OCI-LY7 (cell line): ENCODE measurements at regions not wholly inside any gene's neighbourhood (a gene's known extent, or its start where the extent isn't known, plus 50 kb on each side); places are given as distances from the start of the nearest gene placed in this dataset.

Experiments
- BruUV-seq: library from RNA; stranded (reverse); fragments of 400-500 nt; replicated peaks from 2 replicates; lab custom pipeline; 2021; lab: Mats Ljungman, UMichigan
- CTCF ChIA-PET: fragments of 300-600 bp; sonication (Branson Sonifier 250); formaldehyde crosslinking; loops from one replicate; lab custom pipeline; 2022; ENCODE audit warnings: antibody characterized with exemption; ENCODE audit not compliant: unreplicated experiment; lab: Charles Lee
- POLR2A ChIA-PET: fragments of 300-600 bp; sonication (Branson Sonifier 250); formaldehyde crosslinking; loops from one replicate; lab custom pipeline; 2022; ENCODE audit warnings: antibody characterized with exemption; lab: Charles Lee
- DNase-seq: peaks from one replicate; pipeline ENCODE4 v3.0.0-alpha.2; 2015; ENCODE audit warnings: low spot score
- H2AFZ ChIP-seq: fragments of 200-600 bp; sonication (generic), shearing (Covaris generic); 2 replicates; pipeline ENCODE4 v1.6.1; 2014; ENCODE audit warnings: mild to moderate bottlenecking, antibody characterized with exemption, low read length, moderate library complexity
- H3K27ac ChIP-seq: fragments of 200-600 bp; sonication (generic); 2 replicates; pipeline ENCODE4 v1.5.1; 2014; ENCODE audit warnings: mixed run types, low read depth, mild to moderate bottlenecking, moderate library complexity, low read length, inconsistent platforms; ENCODE audit not compliant: poor library complexity, severe bottlenecking
- H3K36me3 ChIP-seq: fragments of 200-600 bp; sonication (generic); 2 replicates; pipeline ENCODE4 v1.6.1; 2014; ENCODE audit warnings: mild to moderate bottlenecking, antibody characterized with exemption, low read length, moderate library complexity, mixed read lengths; ENCODE audit not compliant: insufficient read depth
- H3K4me1 ChIP-seq: fragments of 200-600 bp; sonication (generic); 2 replicates; pipeline ENCODE4 v1.5.1; 2014; ENCODE audit warnings: mild to moderate bottlenecking, low read length; ENCODE audit not compliant: insufficient read depth, poor library complexity, severe bottlenecking
- H3K4me2 ChIP-seq: fragments of 200-600 bp; sonication (generic); 2 replicates; pipeline ENCODE4 v1.6.1; 2014; ENCODE audit warnings: mild to moderate bottlenecking, low read length
- H3K4me3 ChIP-seq: fragments of 200-600 bp; sonication (generic); 2 replicates; pipeline ENCODE4 v1.5.1; 2014; ENCODE audit warnings: mild to moderate bottlenecking, low read depth, low read length; ENCODE audit not compliant: poor library complexity, severe bottlenecking
- H3K79me2 ChIP-seq: fragments of 200-600 bp; sonication (generic); 2 replicates; pipeline ENCODE4 v1.6.1; 2016; ENCODE audit warnings: low read depth, mild to moderate bottlenecking, low read length, moderate library complexity, mixed read lengths; ENCODE audit not compliant: insufficient read depth
- H3K9me2 ChIP-seq: fragments of 200-600 bp; sonication (generic); 2 replicates; pipeline ENCODE4 v1.6.1; 2016; ENCODE audit warnings: mild to moderate bottlenecking, low read length, mixed read lengths; ENCODE audit not compliant: insufficient read depth
- H3K9me3 ChIP-seq: fragments of 200-600 bp; sonication (generic); 2 replicates; pipeline ENCODE4 v1.6.1; 2014; ENCODE audit warnings: mild to moderate bottlenecking, mixed run types, low read length, mixed read lengths
- H4K20me1 ChIP-seq: fragments of 200-600 bp; sonication (generic); 2 replicates; pipeline ENCODE4 v1.6.1; 2014; ENCODE audit warnings: mild to moderate bottlenecking, antibody characterized with exemption, low read length, moderate library complexity, mixed read lengths; ENCODE audit not compliant: insufficient read depth
- EZH2phosphoT487 ChIP-seq: fragments of 200-600 bp; sonication (generic); IDR thresholded peaks from 2 replicates; pipeline ENCODE4 v1.6.1; 2018; ENCODE audit warnings: low read depth, borderline replicate concordance, mild to moderate bottlenecking, mixed run types, antibody characterized with exemption, low read length, moderate library complexity, mixed read lengths
- intact Hi-C: fragments of 100-400 bp; cut with micrococcal nuclease; formaldehyde crosslinking; loops from one replicate; pipeline ENCODE4 v1.10.0; 2022; ENCODE audit not compliant: unreplicated experiment
- TF ChIP-seq, protein P1 (sequence below): fragments of 200-600 bp; sonication (generic); conservative IDR thresholded peaks from 2 replicates; pipeline ENCODE4 v1.5.1; 2014; ENCODE audit warnings: mild to moderate bottlenecking, antibody characterized with exemption, low read length, moderate library complexity, mixed read lengths

DNA sequence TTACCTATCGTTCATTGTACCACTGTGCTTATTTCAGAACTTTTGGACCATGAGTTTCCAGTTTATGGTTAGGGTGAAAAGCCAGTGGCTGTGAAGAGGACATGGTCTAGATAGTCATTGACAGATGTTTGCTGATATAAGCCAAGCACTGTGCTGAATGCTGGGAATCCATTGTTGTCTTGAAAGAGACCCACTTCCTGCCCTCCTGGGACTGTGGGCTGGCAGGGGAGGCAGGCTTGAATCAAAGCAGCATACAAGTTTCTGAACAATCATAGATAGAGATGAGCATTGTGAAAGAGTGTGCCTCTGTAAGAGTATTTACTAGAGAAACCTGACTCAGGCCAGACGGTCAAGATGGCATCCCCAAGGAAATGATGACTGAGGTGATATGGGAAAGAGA is 73.4 kb downstream of the NMUR2 start:
- Histone ChIP-seq H3K4me3 (no peak overlapping the region), H3K79me2 (no peaks in the 10 kb centered on the region), H3K36me3 (no peaks in the 10 kb centered on the region), H4K20me1 (no peaks in the 10 kb centered on the region), H3K4me1 (no peaks in the 10 kb centered on the region), H3K4me2 (no peak overlapping the region), H3K27ac (no peak overlapping the region), H2AFZ (no peak overlapping the region), H3K9me2 (no peaks in the 10 kb centered on the region), H3K9me3 (no peaks in the 10 kb centered on the region)
- no TSS peak for BruUV-seq
- intact Hi-C loops, result no loop called here
- ChIA-PET POLR2A (no interaction called here), CTCF (no interaction called here)
- TF ChIP-seq EZH2phosphoT487, result no peak
- TF ChIP-seq, protein P1, sequence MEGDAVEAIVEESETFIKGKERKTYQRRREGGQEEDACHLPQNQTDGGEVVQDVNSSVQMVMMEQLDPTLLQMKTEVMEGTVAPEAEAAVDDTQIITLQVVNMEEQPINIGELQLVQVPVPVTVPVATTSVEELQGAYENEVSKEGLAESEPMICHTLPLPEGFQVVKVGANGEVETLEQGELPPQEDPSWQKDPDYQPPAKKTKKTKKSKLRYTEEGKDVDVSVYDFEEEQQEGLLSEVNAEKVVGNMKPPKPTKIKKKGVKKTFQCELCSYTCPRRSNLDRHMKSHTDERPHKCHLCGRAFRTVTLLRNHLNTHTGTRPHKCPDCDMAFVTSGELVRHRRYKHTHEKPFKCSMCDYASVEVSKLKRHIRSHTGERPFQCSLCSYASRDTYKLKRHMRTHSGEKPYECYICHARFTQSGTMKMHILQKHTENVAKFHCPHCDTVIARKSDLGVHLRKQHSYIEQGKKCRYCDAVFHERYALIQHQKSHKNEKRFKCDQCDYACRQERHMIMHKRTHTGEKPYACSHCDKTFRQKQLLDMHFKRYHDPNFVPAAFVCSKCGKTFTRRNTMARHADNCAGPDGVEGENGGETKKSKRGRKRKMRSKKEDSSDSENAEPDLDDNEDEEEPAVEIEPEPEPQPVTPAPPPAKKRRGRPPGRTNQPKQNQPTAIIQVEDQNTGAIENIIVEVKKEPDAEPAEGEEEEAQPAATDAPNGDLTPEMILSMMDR, result no peak
- no peak for DNase-seq

GRCh38 chr5:152331006-152331405 is 74.1 kb downstream of the NMUR2 start:
- no peaks in the 10 kb centered on the region for H3K79me2 ChIP-seq
- H3K4me1 ChIP-seq, result no peaks in the 10 kb centered on the region
- intact Hi-C loops, result no loop called here
- no peak overlapping the region for H3K4me3 ChIP-seq
- H3K27ac ChIP-seq, result no peak overlapping the region
- no peak for DNase-seq
- POLR2A ChIA-PET, result interaction anchor here (0.6 kb wide), 1 partner anchor 162 kb away, joined by 3 read pairs; no protein-coding TSS in a partner anchor
- no peak for TF ChIP-seq EZH2phosphoT487
- TF ChIP-seq, protein P1, result no peak
- H2AFZ ChIP-seq, result no peak overlapping the region
- H3K9me2 ChIP-seq, result no peaks in the 10 kb centered on the region
- no peaks in the 10 kb centered on the region for H4K20me1 ChIP-seq
- no TSS peak for BruUV-seq
- no peak overlapping the region for H3K4me2 ChIP-seq
- H3K9me3 ChIP-seq, result no peaks in the 10 kb centered on the region
- no peaks in the 10 kb centered on the region for H3K36me3 ChIP-seq
- CTCF ChIA-PET, result no interaction called here

DNA sequence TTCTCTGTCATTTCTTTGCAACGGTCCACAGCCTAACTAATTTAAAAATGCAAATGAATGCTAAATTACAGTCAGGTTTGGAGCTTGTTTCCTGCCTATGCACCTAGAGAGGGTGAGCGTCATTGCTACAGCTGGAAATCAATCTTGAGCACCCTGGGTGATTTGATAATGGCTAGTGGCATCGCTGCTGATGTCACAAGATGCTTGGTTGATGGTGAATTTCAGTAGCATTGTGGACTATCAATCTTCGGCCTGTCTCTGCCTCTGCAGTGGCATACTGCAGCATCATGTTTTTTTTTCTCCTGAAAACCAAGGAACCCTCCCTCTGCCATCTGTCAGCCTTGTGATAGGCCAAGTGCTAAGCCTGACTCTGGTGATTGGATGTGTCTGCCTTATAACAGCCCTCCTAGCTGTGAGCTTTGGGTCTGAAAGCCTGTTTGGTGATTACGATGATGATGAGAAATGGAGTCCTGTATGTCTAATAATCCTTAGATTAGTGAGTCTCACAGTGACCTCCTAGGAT is 75.3 kb downstream of the NMUR2 start:
- no TSS peak for BruUV-seq
- no peaks in the 10 kb centered on the region for H3K9me3 ChIP-seq
- H3K4me2 ChIP-seq, result no peak overlapping the region
- no peaks in the 10 kb centered on the region for H3K9me2 ChIP-seq
- CTCF ChIA-PET, result no interaction called here
- no peak overlapping the region for H2AFZ ChIP-seq
- H3K4me1 ChIP-seq, result no peaks in the 10 kb centered on the region
- H3K27ac ChIP-seq, result no peak overlapping the region
- no peaks in the 10 kb centered on the region for H3K36me3 ChIP-seq
- DNase-seq, result no peak
- H3K4me3 ChIP-seq, result no peak overlapping the region
- intact Hi-C loops, result no loop called here
- H4K20me1 ChIP-seq, result no peaks in the 10 kb centered on the region
- POLR2A ChIA-PET, result no interaction called here
- TF ChIP-seq EZH2phosphoT487, result no peak
- TF ChIP-seq, protein P1, result no peak
- H3K79me2 ChIP-seq, result no peaks in the 10 kb centered on the region
